ENCODE measurements at regions not wholly inside any gene's neighbourhood (a gene's known extent, or its start where the extent isn't known, plus 50 kb on each side); places are given as distances from the start of the nearest gene placed in this dataset.

GRCh38 chr9:11241779-11242178, 629.0 kb upstream of the PTPRD start:
- TF ChIP-seq FOXK2 (IDR thresholded peaks at IDR 0.05) (no peak), HDGF (IDR thresholded peaks at IDR 0.05; ENCODE audit: borderline replicate concordance) (no peak), SUZ12 (IDR thresholded peaks at IDR 0.05) (no peak), ELF4 (IDR thresholded peaks at IDR 0.05) (no peak), SP1 (IDR thresholded peaks at IDR 0.05) (no peak), BHLHE40 (IDR thresholded peaks at IDR 0.05; ENCODE audit: borderline replicate concordance) (no peak)
